GM06990 (cell line): ENCODE measurements at regions not wholly inside any gene's neighbourhood (a gene's known extent, or its start where the extent isn't known, plus 50 kb on each side); places are given as distances from the start of the nearest gene placed in this dataset.

Experiments
- DNase-seq: peaks from one replicate; pipeline ENCODE4 v3.0.0-alpha.2; 2011; ENCODE audit not compliant: insufficient read length; ENCODE audit errors: extremely low read depth
- H3K27me3 ChIP-seq: replicated peaks from 2 replicates; pipeline ENCODE4 v1.6.0; 2011; ENCODE audit warnings: low read length; ENCODE audit not compliant: control insufficient read depth, insufficient read depth
- H3K36me3 ChIP-seq: 2 replicates; pipeline ENCODE4 v1.5.1; 2011; ENCODE audit warnings: low read length; ENCODE audit not compliant: control insufficient read depth, insufficient read depth
- H3K4me3 ChIP-seq: replicated peaks from 2 replicates; pipeline ENCODE4 v1.5.1; 2011; ENCODE audit warnings: low read depth, mild to moderate bottlenecking, control low read depth, low read length
- CTCF ChIP-seq: IDR thresholded peaks from 2 replicates; pipeline ENCODE4 v1.5.1; 2011; ENCODE audit warnings: low read length, control low read depth, mild to moderate bottlenecking, inconsistent platforms; ENCODE audit not compliant: insufficient read depth, poor library complexity, severe bottlenecking

DNA sequence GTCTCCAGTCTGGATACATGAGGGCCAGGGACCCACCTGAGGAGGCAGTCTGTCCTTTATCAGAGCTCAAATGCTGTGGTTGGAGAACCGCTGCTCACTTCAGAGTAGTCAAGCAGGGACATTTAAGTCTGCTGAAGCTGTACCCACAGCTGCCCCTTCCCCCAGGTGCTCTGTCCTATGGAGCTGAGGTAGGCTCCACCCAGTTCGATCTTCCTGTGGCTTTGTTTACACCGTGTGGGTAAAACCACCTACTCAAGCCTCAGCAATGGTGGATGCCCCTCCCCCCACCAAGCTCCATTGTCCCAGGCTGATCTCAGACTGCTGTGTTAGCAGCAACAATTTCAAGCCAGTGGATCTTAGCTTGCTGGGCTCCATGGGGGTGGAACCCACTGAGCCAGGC is 731.4 kb upstream of the HS6ST1 start:
- no peak for DNase-seq
- Histone ChIP-seq H3K27me3 (no peaks in the 10 kb centered on the region), H3K4me3 (no peak overlapping the region), H3K36me3 (no peaks in the 10 kb centered on the region)
- TF ChIP-seq CTCF: no peak

GRCh38 chr2:129055242-129055641 is 736.6 kb upstream of the HS6ST1 start:
- H3K27me3 ChIP-seq: no peaks in the 10 kb centered on the region
- H3K36me3 ChIP-seq: no peaks in the 10 kb centered on the region
- DNase-seq: no peak
- H3K4me3 ChIP-seq: no peak overlapping the region
- no peak for TF ChIP-seq CTCF

- Histone ChIP-seq H3K4me3 (no peak overlapping the region), H3K36me3 (no peaks in the 10 kb centered on the region), H3K27me3 (no peaks in the 10 kb centered on the region)
- no peak for TF ChIP-seq CTCF
- DNase-seq: no peak
Observed at GRCh38 chr2:129055824-129056223, 737.2 kb upstream of the HS6ST1 start.

DNA sequence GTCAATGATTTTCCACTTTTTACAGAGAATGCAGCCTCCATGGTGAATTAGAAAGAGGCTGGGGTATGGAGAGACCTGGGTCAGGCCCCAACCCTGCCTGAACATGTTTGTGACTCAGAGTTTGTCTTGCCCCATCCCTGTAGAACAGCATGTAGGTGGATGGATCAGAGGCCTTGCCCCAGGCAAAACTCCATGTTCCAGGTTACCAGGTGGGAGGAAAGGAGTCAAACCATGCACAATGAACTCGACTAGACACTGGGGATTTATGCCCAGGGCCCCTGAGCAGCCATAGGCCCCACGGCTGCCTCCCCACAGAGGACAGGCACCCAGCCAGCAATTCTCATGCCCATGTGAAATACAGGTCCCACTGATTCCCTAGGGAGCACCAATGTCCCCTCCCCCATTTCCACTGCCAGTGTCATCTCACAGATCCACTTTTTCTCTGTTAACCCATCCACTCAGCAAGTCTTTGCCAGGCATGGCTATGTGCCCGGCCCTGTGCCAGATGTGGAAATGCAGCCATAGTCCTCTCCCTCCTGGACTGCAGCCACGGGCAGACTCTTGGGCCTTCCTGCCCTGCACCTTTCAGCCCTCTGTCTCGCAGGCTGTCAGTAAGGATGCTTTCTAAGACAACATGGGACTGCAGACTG is 737.8 kb upstream of the HS6ST1 start:
- Histone ChIP-seq H3K4me3 (no peak overlapping the region), H3K36me3 (no peaks in the 10 kb centered on the region), H3K27me3 (no peaks in the 10 kb centered on the region)
- no peak for TF ChIP-seq CTCF
- no peak for DNase-seq

- no peak for TF ChIP-seq CTCF
- H3K36me3 ChIP-seq: no peaks in the 10 kb centered on the region
- no peak for DNase-seq
- H3K27me3 ChIP-seq: no peaks in the 10 kb centered on the region
- H3K4me3 ChIP-seq: no peak overlapping the region
Observed at GRCh38 chr2:129056959-129057317, 738.3 kb upstream of the HS6ST1 start.

- Histone ChIP-seq H3K36me3 (no peaks in the 10 kb centered on the region), H3K4me3 (no peak overlapping the region), H3K27me3 (no peaks in the 10 kb centered on the region)
- no peak for DNase-seq
- TF ChIP-seq CTCF: no peak
Observed at GRCh38 chr2:129058981-129059380, 740.3 kb upstream of the HS6ST1 start.
